ENCODE measurements at regions not wholly inside any gene's neighbourhood (a gene's known extent, or its start where the extent isn't known, plus 50 kb on each side); places are given as distances from the start of the nearest gene placed in this dataset.

DNA sequence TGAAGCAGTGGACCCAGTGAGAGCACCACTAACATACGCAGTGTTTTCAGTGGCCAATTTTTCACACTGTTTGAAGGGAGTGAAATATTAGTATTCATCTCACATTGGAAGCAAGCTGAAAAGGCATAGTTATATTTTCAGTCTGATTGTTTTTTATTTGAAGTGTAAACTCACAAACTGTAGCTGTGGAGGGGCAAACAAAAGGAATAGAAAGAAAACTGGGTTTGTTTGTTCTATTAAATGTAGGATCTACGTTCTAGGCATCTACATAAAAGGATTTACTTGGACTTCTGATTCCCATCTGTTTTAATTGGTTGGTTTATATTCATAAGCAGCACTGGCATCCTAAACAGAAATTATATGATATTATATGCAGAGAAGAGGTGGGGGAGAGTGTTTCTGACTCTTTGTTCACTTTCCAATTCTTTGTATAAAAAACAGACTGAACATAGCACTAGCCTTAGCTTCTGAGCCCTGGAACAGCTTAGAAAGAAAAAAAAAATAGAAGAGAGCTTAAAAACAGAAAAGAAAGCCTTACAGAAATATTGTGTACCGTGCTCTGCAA is 447.8 kb upstream of the KCND2 start:
- BruUV-seq (replicated peaks) = no TSS peak
- H3K4me3 Mint-ChIP-seq (ENCODE audit: unreplicated experiment) = no peak overlapping the region
- no peaks in the 10 kb centered on the region for H3K36me3 Mint-ChIP-seq (ENCODE audit: insufficient read depth, unreplicated experiment)
- POLR2A ChIA-PET = no interaction called here
- no peak for DNase-seq
- H3K9me3 ChIP-seq = no peaks in the 10 kb centered on the region
- no peaks in the 10 kb centered on the region for H3K4me1 Mint-ChIP-seq (ENCODE audit: low read depth, unreplicated experiment)
- no peaks in the 10 kb centered on the region for H3K4me1 ChIP-seq
- no peaks in the 10 kb centered on the region for H3K9me3 Mint-ChIP-seq (ENCODE audit: unreplicated experiment)
- no peak overlapping the region for H3K4me3 ChIP-seq (ENCODE audit: low read depth, low read length)
- H3K36me3 ChIP-seq (ENCODE audit: control insufficient read depth, insufficient read depth, low read length) = no peaks in the 10 kb centered on the region
- H3K27me3 ChIP-seq (replicated peaks; ENCODE audit: control insufficient read depth, insufficient read depth, low read length) = no peaks in the 10 kb centered on the region
- CTCF ChIA-PET = no interaction called here
- TF ChIP-seq, protein P1, sequence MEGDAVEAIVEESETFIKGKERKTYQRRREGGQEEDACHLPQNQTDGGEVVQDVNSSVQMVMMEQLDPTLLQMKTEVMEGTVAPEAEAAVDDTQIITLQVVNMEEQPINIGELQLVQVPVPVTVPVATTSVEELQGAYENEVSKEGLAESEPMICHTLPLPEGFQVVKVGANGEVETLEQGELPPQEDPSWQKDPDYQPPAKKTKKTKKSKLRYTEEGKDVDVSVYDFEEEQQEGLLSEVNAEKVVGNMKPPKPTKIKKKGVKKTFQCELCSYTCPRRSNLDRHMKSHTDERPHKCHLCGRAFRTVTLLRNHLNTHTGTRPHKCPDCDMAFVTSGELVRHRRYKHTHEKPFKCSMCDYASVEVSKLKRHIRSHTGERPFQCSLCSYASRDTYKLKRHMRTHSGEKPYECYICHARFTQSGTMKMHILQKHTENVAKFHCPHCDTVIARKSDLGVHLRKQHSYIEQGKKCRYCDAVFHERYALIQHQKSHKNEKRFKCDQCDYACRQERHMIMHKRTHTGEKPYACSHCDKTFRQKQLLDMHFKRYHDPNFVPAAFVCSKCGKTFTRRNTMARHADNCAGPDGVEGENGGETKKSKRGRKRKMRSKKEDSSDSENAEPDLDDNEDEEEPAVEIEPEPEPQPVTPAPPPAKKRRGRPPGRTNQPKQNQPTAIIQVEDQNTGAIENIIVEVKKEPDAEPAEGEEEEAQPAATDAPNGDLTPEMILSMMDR (IDR thresholded peaks at IDR 0.05; ENCODE audit: insufficient read depth in 1 of 2, low read depth in 1 of 2, low read length in 1 of 2, severe bottlenecking in 1 of 2, unreplicated experiment in 1 of 2) = no peak
- H3K27ac Mint-ChIP-seq (ENCODE audit: unreplicated experiment) = no peak overlapping the region
- H3K27me3 Mint-ChIP-seq (ENCODE audit: insufficient read depth, unreplicated experiment) = no peaks in the 10 kb centered on the region
- intact Hi-C loops (cut with micrococcal nuclease; ENCODE audit: unreplicated experiment) = no loop called here

DNA sequence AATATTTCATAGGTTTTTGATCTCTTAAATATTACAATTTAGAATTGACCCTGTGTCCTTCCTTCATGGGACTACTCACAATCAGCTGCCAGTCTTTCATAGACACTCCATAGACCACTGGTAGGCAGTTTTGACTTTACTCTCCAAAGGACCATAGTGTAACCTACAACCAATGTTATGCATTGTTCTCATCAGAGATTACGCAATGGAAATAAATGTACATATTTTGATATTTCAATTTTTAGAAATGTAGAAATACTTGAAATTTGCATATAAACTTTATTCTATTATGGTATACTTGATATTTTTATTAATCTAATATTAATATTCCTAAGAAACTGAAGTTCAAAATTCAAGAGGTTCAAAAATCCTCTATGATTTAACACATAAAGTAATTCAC is 446.4 kb upstream of the KCND2 start:
- DNase-seq = no peak
- H3K9me3 ChIP-seq = no peaks in the 10 kb centered on the region
- intact Hi-C loops (cut with micrococcal nuclease; ENCODE audit: unreplicated experiment) = no loop called here
- Mint-ChIP-seq H3K4me3 (ENCODE audit: unreplicated experiment) (no peak overlapping the region), H3K36me3 (ENCODE audit: insufficient read depth, unreplicated experiment) (no peaks in the 10 kb centered on the region), H3K27me3 (ENCODE audit: insufficient read depth, unreplicated experiment) (no peaks in the 10 kb centered on the region), H3K27ac (ENCODE audit: unreplicated experiment) (no peak overlapping the region), H3K4me1 (ENCODE audit: low read depth, unreplicated experiment) (no peaks in the 10 kb centered on the region), H3K9me3 (ENCODE audit: unreplicated experiment) (no peaks in the 10 kb centered on the region)
- H3K36me3 ChIP-seq (ENCODE audit: control insufficient read depth, insufficient read depth, low read length) = no peaks in the 10 kb centered on the region
- no peaks in the 10 kb centered on the region for H3K4me1 ChIP-seq
- CTCF ChIA-PET = no interaction called here
- BruUV-seq (replicated peaks) = no TSS peak
- POLR2A ChIA-PET = no interaction called here
- no peak overlapping the region for H3K4me3 ChIP-seq (ENCODE audit: low read depth, low read length)
- H3K27me3 ChIP-seq (replicated peaks; ENCODE audit: control insufficient read depth, insufficient read depth, low read length) = no peaks in the 10 kb centered on the region
- TF ChIP-seq, protein P1 (IDR thresholded peaks at IDR 0.05; ENCODE audit: insufficient read depth in 1 of 2, low read depth in 1 of 2, low read length in 1 of 2, severe bottlenecking in 1 of 2, unreplicated experiment in 1 of 2) = no peak

DNA sequence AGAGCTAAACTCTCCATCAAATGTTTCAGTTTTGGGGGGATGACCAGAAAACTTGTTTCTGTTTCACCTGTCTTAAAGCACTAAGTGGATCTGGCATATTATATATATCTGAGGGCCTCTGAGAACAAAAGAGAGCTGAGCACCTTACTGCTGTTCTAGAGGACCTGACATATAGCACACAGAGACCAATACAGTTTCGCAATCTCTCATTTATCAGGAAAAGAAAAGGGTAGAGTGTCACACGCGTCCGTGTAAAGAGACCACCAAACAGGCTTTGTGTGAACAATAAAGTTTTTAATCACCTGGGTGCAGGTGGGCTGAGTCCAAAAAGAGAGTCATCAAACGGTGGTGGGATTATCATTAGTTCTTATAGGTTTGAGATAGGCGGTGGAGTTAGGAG is 434.5 kb upstream of the KCND2 start:
- CTCF ChIA-PET = no interaction called here
- Mint-ChIP-seq H3K4me3 (ENCODE audit: unreplicated experiment) (no peak overlapping the region), H3K4me1 (ENCODE audit: low read depth, unreplicated experiment) (no peaks in the 10 kb centered on the region)

More for the DNA sequence above, 434.5 kb upstream of the KCND2 start:
- Histone ChIP-seq H3K9me3 (no peaks in the 10 kb centered on the region), H3K27me3 (replicated peaks; ENCODE audit: control insufficient read depth, insufficient read depth, low read length) (no peaks in the 10 kb centered on the region), H3K4me1 (no peaks in the 10 kb centered on the region), H3K36me3 (ENCODE audit: control insufficient read depth, insufficient read depth, low read length) (no peaks in the 10 kb centered on the region), H3K4me3 (ENCODE audit: low read depth, low read length) (no peak overlapping the region)
- TF ChIP-seq, protein P1 (IDR thresholded peaks at IDR 0.05; ENCODE audit: insufficient read depth in 1 of 2, low read depth in 1 of 2, low read length in 1 of 2, severe bottlenecking in 1 of 2, unreplicated experiment in 1 of 2) = no peak
- DNase-seq = no peak
- intact Hi-C loops (cut with micrococcal nuclease; ENCODE audit: unreplicated experiment) = no loop called here
- no TSS peak for BruUV-seq (replicated peaks)
- Mint-ChIP-seq H3K36me3 (ENCODE audit: insufficient read depth, unreplicated experiment) (no peaks in the 10 kb centered on the region), H3K9me3 (ENCODE audit: unreplicated experiment) (no peaks in the 10 kb centered on the region), H3K27ac (ENCODE audit: unreplicated experiment) (no peak overlapping the region), H3K27me3 (ENCODE audit: insufficient read depth, unreplicated experiment) (no peaks in the 10 kb centered on the region)
- POLR2A ChIA-PET = no interaction called here

All from Caco-2 (cell line).